Body of pancreas (tissue), 4 donors: ENCODE measurements at regions not wholly inside any gene's neighbourhood (a gene's known extent, or its start where the extent isn't known, plus 50 kb on each side); places are given as distances from the start of the nearest gene placed in this dataset.

Experiments used
- ATAC-seq: fragments of 150-250 bp; one replicate; pipeline ENCODE4 v1.9.1; 2016
- DNase-seq, 4 donors: peaks; one replicate each; pipeline ENCODE4 v3.0.0-alpha.2; 2019
- H3K27ac ChIP-seq, 4 donors: fragments of 200-600 bp; sonication (generic); 1 replicate in 3 of 4; 2 replicates in 1 of 4; pipeline versions ENCODE4 v1.5.1 to v1.6.1; 2016 to 2019; ENCODE audit warnings: mild to moderate bottlenecking in 1 of 4, mixed read lengths in 1 of 4, moderate library complexity in 1 of 4
- H3K27me3 ChIP-seq, 2 donors: fragments of 200-600 bp; sonication (generic); one replicate each; pipeline ENCODE4 v1.6.0; 2016; ENCODE audit warnings: mild to moderate bottlenecking in 1 of 2
- H3K36me3 ChIP-seq, 2 donors: fragments of 200-600 bp; sonication (generic); replicated peaks in 1 of 2; 2 replicates each; pipeline ENCODE4 v1.5.1; 2016; ENCODE audit warnings: low read depth in 2 of 2; ENCODE audit not compliant: insufficient read depth in 1 of 2
- H3K4me1 ChIP-seq: fragments of 200-600 bp; sonication (generic); one replicate; pipeline ENCODE4 v1.6.0; 2016
- H3K4me3 ChIP-seq, 2 donors: fragments of 200-600 bp; sonication (generic); 1 replicate in 1 of 2; 2 replicates in 1 of 2; pipeline ENCODE4 v1.5.1; 2016 to 2019
- H3K9me3 ChIP-seq, 3 donors: fragments of 200-600 bp; sonication (generic); 1 replicate in 2 of 3; 2 replicates in 1 of 3; pipeline ENCODE4 v1.5.1; 2016
- CTCF ChIP-seq, 7 experiments: fragments of 450-650 bp in 4 of 7; fragments of 200-600 bp in 3 of 7; sonication (generic) in 3 of 7; IDR thresholded peaks; one replicate each; pipeline ENCODE4 v1.5.1; 2016 to 2019; ENCODE audit warnings: antibody characterized with exemption in 7 of 7
- POLR2A ChIP-seq, 3 donors: fragments of 450-650 bp; IDR thresholded peaks; one replicate each; pipeline ENCODE4 v1.6.1; 2016; ENCODE audit warnings: antibody characterized with exemption in 3 of 3, mild to moderate bottlenecking in 2 of 3
- whole genome bisulfite sequencing, 2 donors: methylation state at CpG; one replicate each; pipeline ENCODE4 v1.1.5; 2017; 5-methylcytosine and 5-hydroxymethylcytosine counted together
- intact Hi-C: fragments of 100-400 bp; cut with DNase I; formaldehyde crosslinking; loops from one replicate; pipeline ENCODE4 v1.15.1; 2023

- H3K27ac ChIP-seq: no peak overlapping the region
- 83 to 89% methylated on average over 8 of the region's 8 CpGs for WGBS, 2 donors
- intact Hi-C loops: no loop called here
- no peaks in the 10 kb centered on the region for H3K36me3 ChIP-seq
- H3K9me3 ChIP-seq: no peaks in the 10 kb centered on the region
- H3K4me1 ChIP-seq: peaks cover 8% of the 10 kb centered on the region
- TF ChIP-seq POLR2A (IDR thresholded peaks at IDR 0.05): no peak
- TF ChIP-seq CTCF (IDR thresholded peaks at IDR 0.05): no peak
- ATAC-seq (no peak), DNase-seq (no peak)
- no peaks in the 10 kb centered on the region for H3K27me3 ChIP-seq
- no peak overlapping the region for H3K4me3 ChIP-seq
These were observed 188.5 kb downstream of the ANAPC1 start for GRCh38 chr2:111695441-111696007.

- TF ChIP-seq POLR2A (IDR thresholded peaks at IDR 0.05) (no peak), CTCF (IDR thresholded peaks at IDR 0.05) (no peak)
- no peaks in the 10 kb centered on the region for H3K9me3 ChIP-seq
- no peak for DNase-seq
- H3K27ac ChIP-seq: no peak overlapping the region
- intact Hi-C loops: no loop called here
- no peaks in the 10 kb centered on the region for H3K27me3 ChIP-seq
- WGBS, 2 donors: 93 to 96% methylated on average over 3 of the region's 3 CpGs
- H3K36me3 ChIP-seq: no peaks in the 10 kb centered on the region
- peaks cover 8% of the 10 kb centered on the region for H3K4me1 ChIP-seq
- no peak overlapping the region for H3K4me3 ChIP-seq
- ATAC-seq: no peak
These were observed 187.8 kb downstream of the ANAPC1 start for GRCh38 chr2:111696226-111696625.

- DNase-seq: no peak
- no peak overlapping the region for H3K27ac ChIP-seq
- H3K4me1 ChIP-seq: peaks cover 13% of the 10 kb centered on the region
- intact Hi-C loops: no loop called here
- no peak for ATAC-seq
- no peak overlapping the region for H3K4me3 ChIP-seq
- no peaks in the 10 kb centered on the region for H3K9me3 ChIP-seq
- H3K36me3 ChIP-seq: no peaks in the 10 kb centered on the region
- H3K27me3 ChIP-seq: no peaks in the 10 kb centered on the region
- 69 to 92% methylated on average over 8 of the region's 8 CpGs for WGBS, 2 donors
- TF ChIP-seq CTCF (IDR thresholded peaks at IDR 0.05): no peak
- no peak for TF ChIP-seq POLR2A (IDR thresholded peaks at IDR 0.05)
These were observed 186.4 kb downstream of the ANAPC1 start for GRCh38 chr2:111697560-111697959.

- no peak overlapping the region for H3K4me3 ChIP-seq
- H3K36me3 ChIP-seq: no peaks in the 10 kb centered on the region
- intact Hi-C loops: no loop called here
- H3K27ac ChIP-seq: no peak overlapping the region
- no peak for TF ChIP-seq CTCF (IDR thresholded peaks at IDR 0.05)
- TF ChIP-seq POLR2A (IDR thresholded peaks at IDR 0.05): no peak
- ATAC-seq (no peak), DNase-seq (no peak)
- peaks cover 17% of the 10 kb centered on the region for H3K4me1 ChIP-seq
- WGBS, 2 donors: 68 to 82% methylated on average over 4 of the region's 4 CpGs
- H3K27me3 ChIP-seq: no peaks in the 10 kb centered on the region
- no peaks in the 10 kb centered on the region for H3K9me3 ChIP-seq
These were observed 185.9 kb downstream of the ANAPC1 start for GRCh38 chr2:111698089-111698488.
